ENCODE measurements at regions not wholly inside any gene's neighbourhood (a gene's known extent, or its start where the extent isn't known, plus 50 kb on each side); places are given as distances from the start of the nearest gene placed in this dataset.

- H4K20me1 ChIP-seq (ENCODE audit: insufficient read depth, low read length) = no peaks in the 10 kb centered on the region
- intact Hi-C loops (cut with micrococcal nuclease) = no loop called here
- no peak overlapping the region for H3K4me3 Mint-ChIP-seq
- WGBS (ENCODE audit: insufficient coverage) = 63% methylated on average over 1 of the region's 1 CpG
- H3K4me3 ChIP-seq (replicated peaks in 1 of 3; ENCODE audit: low read depth in 2 of 3, low read length in 3 of 3) = no peak overlapping the region
- DNase-seq = no peak
- TF ChIP-seq CTCF (IDR thresholded peaks at IDR 0.05) = no peak
- H3K27me3 Mint-ChIP-seq (ENCODE audit: low read depth in 3 of 3) = peaks cover 0 to 4% (median 2%) of the 10 kb centered on the region in 3 donors
- H3K4me1 ChIP-seq (ENCODE audit: control insufficient read depth in 1 of 2, insufficient read depth in 2 of 2, low read length in 2 of 2) = no peaks in the 10 kb centered on the region
- H3K79me2 ChIP-seq (ENCODE audit: insufficient read depth, low read length) = no peaks in the 10 kb centered on the region
- no peak overlapping the region for H3K27ac Mint-ChIP-seq
- no peaks in the 10 kb centered on the region for H3K27me3 ChIP-seq (ENCODE audit: control insufficient read depth in 2 of 2, insufficient read depth in 2 of 2, low read length in 2 of 2)
- H3K9me3 ChIP-seq (replicated peaks in 1 of 2; ENCODE audit: control insufficient read depth in 1 of 2, insufficient read depth in 1 of 2, low read length in 2 of 2) = no peaks in the 10 kb centered on the region
- H2AFZ ChIP-seq (ENCODE audit: insufficient read depth, low read depth, low read length, poor library complexity, severe bottlenecking) = no peak overlapping the region
- no peak overlapping the region for H3K27ac ChIP-seq (ENCODE audit: low read depth in 1 of 2, low read length in 2 of 2)
- H3K36me3 ChIP-seq (replicated peaks in 1 of 2; ENCODE audit: control insufficient read depth in 1 of 2, insufficient read depth in 2 of 2, low read length in 2 of 2) = no peaks in the 10 kb centered on the region
- H3K4me1 Mint-ChIP-seq = no peaks in the 10 kb centered on the region
- H3K9ac ChIP-seq (ENCODE audit: insufficient read depth, low read length, poor library complexity, severe bottlenecking) = no peak overlapping the region
- no peaks in the 10 kb centered on the region for H3K9me3 Mint-ChIP-seq
- H3K4me2 ChIP-seq (replicated peaks; ENCODE audit: extremely low read depth, low read length, poor library complexity, severe bottlenecking) = no peak overlapping the region
- no peaks in the 10 kb centered on the region for H3K36me3 Mint-ChIP-seq
These were observed 434.5 kb upstream of the GYPC start for GRCh38 chr2:126221506-126221905.

GRCh38 chr2:126222278-126222677, 433.7 kb upstream of the GYPC start:
- Histone ChIP-seq H3K79me2 (ENCODE audit: insufficient read depth, low read length) (no peaks in the 10 kb centered on the region), H2AFZ (ENCODE audit: insufficient read depth, low read depth, low read length, poor library complexity, severe bottlenecking) (no peak overlapping the region), H3K4me1 (ENCODE audit: control insufficient read depth in 1 of 2, insufficient read depth in 2 of 2, low read length in 2 of 2) (no peaks in the 10 kb centered on the region), H3K9ac (ENCODE audit: insufficient read depth, low read length, poor library complexity, severe bottlenecking) (no peak overlapping the region), H3K4me2 (replicated peaks; ENCODE audit: extremely low read depth, low read length, poor library complexity, severe bottlenecking) (no peak overlapping the region), H3K27me3 (ENCODE audit: control insufficient read depth in 2 of 2, insufficient read depth in 2 of 2, low read length in 2 of 2) (no peaks in the 10 kb centered on the region), H3K4me3 (replicated peaks in 1 of 3; ENCODE audit: low read depth in 2 of 3, low read length in 3 of 3) (no peak overlapping the region), H3K27ac (ENCODE audit: low read depth in 1 of 2, low read length in 2 of 2) (no peak overlapping the region), H4K20me1 (ENCODE audit: insufficient read depth, low read length) (no peaks in the 10 kb centered on the region), H3K36me3 (replicated peaks in 1 of 2; ENCODE audit: control insufficient read depth in 1 of 2, insufficient read depth in 2 of 2, low read length in 2 of 2) (no peaks in the 10 kb centered on the region), H3K9me3 (replicated peaks in 1 of 2; ENCODE audit: control insufficient read depth in 1 of 2, insufficient read depth in 1 of 2, low read length in 2 of 2) (no peaks in the 10 kb centered on the region)
- no peaks in the 10 kb centered on the region for H3K4me1 Mint-ChIP-seq
- no peak overlapping the region for H3K4me3 Mint-ChIP-seq
- H3K9me3 Mint-ChIP-seq = no peaks in the 10 kb centered on the region
- peaks cover 0 to 2% (median 1%) of the 10 kb centered on the region in 3 donors for H3K27me3 Mint-ChIP-seq (ENCODE audit: low read depth in 3 of 3)
- no peak for DNase-seq
- WGBS (ENCODE audit: insufficient coverage) = no CpG with 5 or more reads among the region's 2 CpGs
- no peaks in the 10 kb centered on the region for H3K36me3 Mint-ChIP-seq
- TF ChIP-seq CTCF (IDR thresholded peaks at IDR 0.05) = no peak
- H3K27ac Mint-ChIP-seq = no peak overlapping the region
- intact Hi-C loops (cut with micrococcal nuclease) = no loop called here
